ENCODE measurements at regions not wholly inside any gene's neighbourhood (a gene's known extent, or its start where the extent isn't known, plus 50 kb on each side); places are given as distances from the start of the nearest gene placed in this dataset.
"Not testable (repeated sequence)": the region's sequence is repeated elsewhere in the genome, so short reads cannot be mapped to it uniquely, and the experiment has no call there.

DNA sequence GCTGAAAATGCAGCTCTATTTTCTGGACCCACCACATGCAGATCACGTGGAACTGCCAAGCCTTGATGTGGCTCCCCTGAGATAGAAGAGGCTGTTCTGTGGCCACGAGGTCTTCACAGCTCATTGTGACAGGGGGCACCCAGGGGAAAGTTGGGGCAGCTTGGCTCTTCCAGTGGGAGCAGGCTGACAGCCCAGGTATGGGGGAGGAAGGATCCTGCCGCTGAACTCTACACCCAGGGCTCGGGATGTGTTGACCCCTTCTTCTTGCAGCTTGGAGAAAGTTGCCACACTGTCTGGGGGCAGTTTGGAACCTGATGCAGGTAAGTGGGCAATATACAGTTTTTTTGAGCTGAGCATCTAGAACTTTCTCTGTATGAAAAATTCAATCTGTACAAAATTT lies 133.6 kb upstream of the PITX1 start:
- Histone ChIP-seq H4K20me1 (ENCODE audit: insufficient read depth, low read length) (no peaks in the 10 kb centered on the region), H3K27me3 (ENCODE audit: insufficient read depth, low read length) (peaks cover 44% of the 10 kb centered on the region), H3K4me2 (ENCODE audit: insufficient read depth, low read length) (no peak overlapping the region), H3K27ac (ENCODE audit: low read depth, low read length) (no peak overlapping the region), H2AFZ (ENCODE audit: low read length) (no peak overlapping the region), H3K4me3 (ENCODE audit: insufficient read depth, low read length) (no peak overlapping the region), H3K4me1 (ENCODE audit: insufficient read depth, low read length) (no peaks in the 10 kb centered on the region), H3K79me2 (ENCODE audit: insufficient read depth, low read length) (no peaks in the 10 kb centered on the region), H3K36me3 (ENCODE audit: insufficient read depth, low read length) (no peaks in the 10 kb centered on the region), H3K9me3 (ENCODE audit: low read depth, low read length) (no peaks in the 10 kb centered on the region)
- TF ChIP-seq, protein P1, sequence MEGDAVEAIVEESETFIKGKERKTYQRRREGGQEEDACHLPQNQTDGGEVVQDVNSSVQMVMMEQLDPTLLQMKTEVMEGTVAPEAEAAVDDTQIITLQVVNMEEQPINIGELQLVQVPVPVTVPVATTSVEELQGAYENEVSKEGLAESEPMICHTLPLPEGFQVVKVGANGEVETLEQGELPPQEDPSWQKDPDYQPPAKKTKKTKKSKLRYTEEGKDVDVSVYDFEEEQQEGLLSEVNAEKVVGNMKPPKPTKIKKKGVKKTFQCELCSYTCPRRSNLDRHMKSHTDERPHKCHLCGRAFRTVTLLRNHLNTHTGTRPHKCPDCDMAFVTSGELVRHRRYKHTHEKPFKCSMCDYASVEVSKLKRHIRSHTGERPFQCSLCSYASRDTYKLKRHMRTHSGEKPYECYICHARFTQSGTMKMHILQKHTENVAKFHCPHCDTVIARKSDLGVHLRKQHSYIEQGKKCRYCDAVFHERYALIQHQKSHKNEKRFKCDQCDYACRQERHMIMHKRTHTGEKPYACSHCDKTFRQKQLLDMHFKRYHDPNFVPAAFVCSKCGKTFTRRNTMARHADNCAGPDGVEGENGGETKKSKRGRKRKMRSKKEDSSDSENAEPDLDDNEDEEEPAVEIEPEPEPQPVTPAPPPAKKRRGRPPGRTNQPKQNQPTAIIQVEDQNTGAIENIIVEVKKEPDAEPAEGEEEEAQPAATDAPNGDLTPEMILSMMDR (IDR thresholded peaks at IDR 0.05; ENCODE audit: extremely low read depth, low read depth, low read length) = no peak
- no peak for DNase-seq (ENCODE audit: insufficient read length, low spot score, missing footprints)

- not testable (repeated sequence) for H3K4me1 ChIP-seq (ENCODE audit: insufficient read depth, low read length); H3K4me2 ChIP-seq (ENCODE audit: insufficient read depth, low read length); H2AFZ ChIP-seq (ENCODE audit: low read length); H3K27ac ChIP-seq (ENCODE audit: low read depth, low read length); H3K36me3 ChIP-seq (ENCODE audit: insufficient read depth, low read length); H4K20me1 ChIP-seq (ENCODE audit: insufficient read depth, low read length); H3K4me3 ChIP-seq (ENCODE audit: insufficient read depth, low read length); DNase-seq (ENCODE audit: insufficient read length, low spot score, missing footprints); H3K9me3 ChIP-seq (ENCODE audit: low read depth, low read length); H3K79me2 ChIP-seq (ENCODE audit: insufficient read depth, low read length)
- H3K27me3 ChIP-seq (ENCODE audit: insufficient read depth, low read length) = peaks cover 58% of the 10 kb centered on the region
Measured at GRCh38 chr5:135164873-135165614, 131.0 kb upstream of the PITX1 start.

DNA sequence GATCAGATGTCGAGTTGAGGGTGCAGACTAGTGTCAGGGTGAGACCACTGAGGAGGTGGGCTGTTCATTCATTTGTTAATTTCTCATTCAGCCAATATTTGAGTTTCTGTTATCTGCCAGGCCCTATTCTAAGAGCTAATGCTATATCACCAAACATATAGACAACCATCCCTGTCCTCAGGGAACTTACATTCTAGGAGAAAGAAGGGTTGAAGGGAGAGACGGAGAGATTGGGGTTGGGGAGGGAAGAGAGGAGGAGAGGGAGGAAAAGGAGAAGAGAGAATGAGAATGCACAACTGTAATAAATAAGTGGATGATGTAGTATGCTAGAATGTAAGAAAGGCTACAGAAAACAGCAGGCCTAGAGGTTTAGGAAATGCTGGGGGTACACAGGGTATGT lies 129.9 kb upstream of the PITX1 start:
- no peaks in the 10 kb centered on the region for H4K20me1 ChIP-seq (ENCODE audit: insufficient read depth, low read length)
- no peak overlapping the region for H3K27ac ChIP-seq (ENCODE audit: low read depth, low read length)
- no peaks in the 10 kb centered on the region for H3K9me3 ChIP-seq (ENCODE audit: low read depth, low read length)
- no peak overlapping the region for H3K4me3 ChIP-seq (ENCODE audit: insufficient read depth, low read length)
- TF ChIP-seq, protein P1 (IDR thresholded peaks at IDR 0.05; ENCODE audit: extremely low read depth, low read depth, low read length) = no peak
- DNase-seq (ENCODE audit: insufficient read length, low spot score, missing footprints) = no peak
- no peak overlapping the region for H3K4me2 ChIP-seq (ENCODE audit: insufficient read depth, low read length)
- H2AFZ ChIP-seq (ENCODE audit: low read length) = no peak overlapping the region
- H3K27me3 ChIP-seq (ENCODE audit: insufficient read depth, low read length) = peaks cover 51% of the 10 kb centered on the region
- no peaks in the 10 kb centered on the region for H3K4me1 ChIP-seq (ENCODE audit: insufficient read depth, low read length)
- H3K79me2 ChIP-seq (ENCODE audit: insufficient read depth, low read length) = no peaks in the 10 kb centered on the region
- no peaks in the 10 kb centered on the region for H3K36me3 ChIP-seq (ENCODE audit: insufficient read depth, low read length)

DNA sequence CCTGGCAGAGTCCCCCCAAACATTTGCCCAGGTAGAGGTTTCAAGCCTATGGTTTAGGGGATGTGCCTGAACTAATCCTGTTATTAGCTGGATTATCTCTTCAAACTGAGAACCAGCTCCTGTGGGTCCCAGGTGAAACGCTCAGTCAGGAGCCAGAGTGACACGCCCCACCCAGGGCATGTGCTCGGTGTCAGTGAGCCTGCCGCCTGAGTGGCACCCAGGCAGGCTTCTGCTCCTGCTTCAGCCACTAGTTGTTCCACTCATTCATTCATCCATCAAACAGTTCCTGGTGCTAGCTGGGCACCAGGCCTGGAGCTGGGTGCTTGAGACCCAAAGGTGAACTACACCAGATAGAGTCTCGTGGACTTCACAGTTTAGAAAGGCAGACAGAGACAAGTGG lies 129.4 kb upstream of the PITX1 start:
- Histone ChIP-seq H3K9me3 (ENCODE audit: low read depth, low read length) (no peaks in the 10 kb centered on the region), H2AFZ (ENCODE audit: low read length) (no peak overlapping the region), H3K4me3 (ENCODE audit: insufficient read depth, low read length) (no peak overlapping the region), H3K27ac (ENCODE audit: low read depth, low read length) (no peak overlapping the region), H3K27me3 (ENCODE audit: insufficient read depth, low read length) (peaks cover 46% of the 10 kb centered on the region), H4K20me1 (ENCODE audit: insufficient read depth, low read length) (no peaks in the 10 kb centered on the region), H3K4me2 (ENCODE audit: insufficient read depth, low read length) (no peak overlapping the region), H3K4me1 (ENCODE audit: insufficient read depth, low read length) (no peaks in the 10 kb centered on the region), H3K79me2 (ENCODE audit: insufficient read depth, low read length) (no peaks in the 10 kb centered on the region), H3K36me3 (ENCODE audit: insufficient read depth, low read length) (no peaks in the 10 kb centered on the region)
- DNase-seq (ENCODE audit: insufficient read length, low spot score, missing footprints) = no peak
- TF ChIP-seq, protein P1 (IDR thresholded peaks at IDR 0.05; ENCODE audit: extremely low read depth, low read depth, low read length) = no peak
